ENCODE measurements at regions not wholly inside any gene's neighbourhood (a gene's known extent, or its start where the extent isn't known, plus 50 kb on each side); places are given as distances from the start of the nearest gene placed in this dataset.
A peak's percentile ranks its signal among the peaks of the same experiment; 100 is the strongest.

- peak; percentile 22 for DNase-seq (ENCODE audit: low spot score)
Measured at GRCh38 chr13:107864543-107865317, 350.6 kb downstream of the LIG4 start.

DNA sequence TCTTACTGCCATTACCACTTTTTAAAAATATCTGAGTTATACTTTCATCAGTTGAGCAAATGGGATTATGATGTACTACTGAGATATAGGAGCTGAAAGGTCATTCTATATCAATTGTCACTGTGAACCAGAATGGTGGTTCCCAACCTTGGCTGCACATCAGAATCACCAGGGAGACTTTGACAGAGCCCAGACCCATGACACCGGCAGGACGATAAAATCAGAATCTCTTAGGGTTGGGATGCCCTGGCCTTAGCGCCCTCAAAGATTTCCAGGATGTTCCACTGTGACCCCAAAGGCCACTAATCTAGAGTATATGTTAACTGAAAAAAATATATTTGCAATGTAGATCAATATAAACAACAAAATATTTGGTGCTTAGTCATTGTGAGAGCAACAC lies 355.1 kb downstream of the LIG4 start:
- no peak for DNase-seq (ENCODE audit: low spot score)

GRCh38 chr13:107854880-107855279 lies 360.5 kb downstream of the LIG4 start:
- no peak for DNase-seq (ENCODE audit: low spot score)

DNA sequence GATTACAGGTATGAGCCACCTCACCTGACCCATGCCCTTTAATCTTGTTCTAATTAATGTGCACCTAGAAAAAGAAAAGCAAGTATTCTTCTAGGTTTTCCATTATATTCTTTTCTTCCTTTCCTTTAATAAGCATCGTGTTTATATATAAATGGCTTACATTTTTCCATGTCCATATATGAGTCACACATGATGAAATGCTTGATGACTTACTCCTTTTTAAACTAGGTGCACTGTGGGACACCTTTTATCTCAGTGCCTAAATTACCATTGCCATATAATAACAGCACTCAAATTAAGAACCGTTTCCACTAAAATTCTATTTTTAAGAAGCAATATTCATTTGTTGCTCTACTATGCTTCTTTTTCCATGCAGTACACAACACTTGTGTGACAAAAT lies 363.3 kb downstream of the LIG4 start:
- no peak for DNase-seq (ENCODE audit: low spot score)

- DNase-seq (ENCODE audit: low spot score), result no peak
Measured at GRCh38 chr13:107851670-107852069, 363.7 kb downstream of the LIG4 start.

GRCh38 chr13:107847406-107847805 lies 367.9 kb downstream of the LIG4 start:
- DNase-seq (ENCODE audit: low spot score), result no peak

DNA sequence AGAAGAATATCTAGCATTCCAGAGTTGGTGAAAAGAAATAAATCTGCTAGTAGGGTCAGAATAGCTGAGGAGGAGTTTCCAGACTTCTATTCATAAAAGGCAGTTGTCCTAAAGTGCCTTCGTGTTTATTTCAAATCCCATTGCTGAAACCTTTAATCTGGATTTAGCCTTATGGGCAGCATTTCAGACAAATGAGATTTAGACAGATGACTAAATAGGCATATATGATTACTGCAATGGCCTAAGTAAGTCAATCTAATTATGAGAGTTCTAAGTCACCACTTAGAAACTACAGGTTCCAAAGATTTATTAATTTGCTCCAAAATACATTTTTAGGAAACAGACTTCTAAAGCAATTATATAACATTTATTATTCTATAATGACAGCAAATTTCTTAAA lies 368.7 kb downstream of the LIG4 start:
- no peak for DNase-seq (ENCODE audit: low spot score)

- DNase-seq (ENCODE audit: low spot score), result no peak
Measured at GRCh38 chr13:107845911-107846310, 369.4 kb downstream of the LIG4 start.

DNA sequence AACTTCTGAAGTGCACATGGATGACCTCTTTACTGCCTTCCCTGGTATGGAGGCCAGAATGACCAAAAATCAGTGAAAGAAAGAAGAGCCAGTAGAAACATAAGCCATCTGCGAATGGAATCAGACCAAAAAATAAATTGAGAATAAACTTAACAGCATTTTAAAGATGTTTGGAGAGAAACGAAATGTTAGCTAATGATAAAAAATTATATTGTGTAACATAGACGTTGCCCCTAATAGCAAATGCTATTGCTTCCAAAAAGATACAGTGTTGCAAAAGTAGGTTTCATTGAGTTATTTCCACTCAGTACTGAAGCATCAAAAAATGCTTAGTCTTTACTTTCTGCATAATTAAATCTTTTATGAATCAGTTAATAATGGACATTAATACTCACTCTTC lies 371.7 kb downstream of the LIG4 start:
- DNase-seq (ENCODE audit: low spot score), result no peak

- DNase-seq (ENCODE audit: low spot score), result no peak
Measured at GRCh38 chr13:107843281-107843680, 372.1 kb downstream of the LIG4 start.

GRCh38 chr13:107842562-107843180 lies 372.7 kb downstream of the LIG4 start:
- no peak for DNase-seq (ENCODE audit: low spot score)

DNA sequence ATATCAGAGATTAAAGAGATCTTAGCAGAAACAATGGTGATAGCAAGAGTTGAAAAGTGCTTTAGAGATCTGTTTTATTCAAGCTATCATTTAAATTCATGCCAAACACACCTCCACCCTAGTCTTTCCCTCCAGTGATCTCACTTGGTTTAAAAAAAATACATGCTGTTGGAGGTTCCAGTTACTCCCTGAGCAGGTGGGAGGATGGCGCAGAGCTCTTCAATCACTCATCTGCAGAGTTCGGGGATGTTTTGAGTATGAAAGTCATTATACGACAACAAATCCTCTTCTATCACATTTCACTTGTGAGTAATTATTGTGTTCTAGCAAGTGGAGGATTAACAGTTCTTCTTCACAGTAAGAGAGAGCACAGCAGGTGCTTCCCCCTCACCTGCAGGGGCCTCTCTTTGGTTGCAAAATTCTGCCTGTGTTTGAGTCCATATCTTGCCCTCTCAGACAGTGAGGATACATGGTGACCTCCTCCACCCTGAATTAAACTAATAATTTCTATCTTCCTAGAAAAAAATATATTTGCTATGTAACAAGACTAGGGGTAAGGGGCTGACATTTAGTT lies 376.7 kb downstream of the LIG4 start:
- DNase-seq (ENCODE audit: low spot score), result no peak

DNA sequence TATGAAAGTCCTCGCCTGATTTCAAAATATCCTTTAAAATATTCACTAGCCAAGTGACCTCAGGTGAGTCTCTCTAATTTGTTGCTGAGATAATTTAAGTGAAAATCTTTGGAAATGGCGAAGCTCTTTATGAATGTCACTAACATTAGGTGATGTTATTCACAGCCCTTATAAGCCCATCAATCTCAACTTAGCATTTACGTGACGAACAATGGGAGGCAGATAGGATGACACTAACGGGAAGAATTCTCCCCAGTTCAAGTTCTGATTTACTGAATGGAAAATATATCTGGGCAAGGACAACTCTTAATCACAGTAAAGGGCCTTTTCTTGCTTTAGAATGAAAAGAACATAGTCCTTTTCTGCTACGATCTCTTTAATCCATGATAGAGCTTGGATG lies 378.7 kb downstream of the LIG4 start:
- no peak for DNase-seq (ENCODE audit: low spot score)

- DNase-seq (ENCODE audit: low spot score), result no peak
Measured at GRCh38 chr13:107835339-107836018, 379.9 kb downstream of the LIG4 start.

DNA sequence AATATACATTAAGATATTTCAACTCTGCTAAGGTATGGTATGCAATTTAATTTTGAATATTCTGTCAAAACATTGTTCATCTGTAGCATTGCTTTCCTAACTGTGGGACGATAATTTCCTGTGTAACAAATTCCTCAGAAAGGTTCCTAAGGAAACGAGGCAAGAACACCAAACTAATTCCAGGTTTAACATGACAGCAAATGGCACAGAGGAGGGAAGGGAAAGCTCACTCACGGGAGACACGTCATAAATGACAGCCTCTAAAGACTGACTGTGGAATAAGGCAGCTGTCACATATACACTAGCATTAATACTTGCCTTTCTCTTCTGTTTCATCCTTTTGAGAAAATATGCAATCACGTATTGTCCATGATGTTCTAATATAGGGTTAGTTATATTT lies 380.6 kb downstream of the LIG4 start:
- DNase-seq (ENCODE audit: low spot score), result no peak

- no peak for DNase-seq (ENCODE audit: low spot score)
Measured at GRCh38 chr13:107834281-107834680, 381.1 kb downstream of the LIG4 start.

- no peak for DNase-seq (ENCODE audit: low spot score)
Measured at GRCh38 chr13:107832500-107833100, 382.7 kb downstream of the LIG4 start.

DNA sequence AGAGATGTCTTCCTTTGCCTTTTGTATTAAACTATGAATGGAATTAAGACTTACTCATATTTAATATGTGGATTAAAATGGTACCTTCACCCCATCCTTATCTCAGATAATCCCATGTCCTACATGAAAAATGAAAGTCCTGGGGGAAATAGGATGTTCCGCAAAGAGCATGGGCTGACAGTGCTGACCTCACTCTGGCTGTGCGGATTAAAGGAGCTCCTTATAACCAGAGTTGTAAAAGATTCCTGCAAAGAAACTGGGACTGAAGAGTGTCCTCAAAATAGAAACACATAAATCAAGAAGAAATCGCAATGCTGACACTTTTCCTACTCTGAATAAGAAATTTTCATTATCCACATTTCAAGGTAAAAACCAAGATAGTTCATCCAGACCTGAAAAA lies 384.5 kb downstream of the LIG4 start:
- DNase-seq (ENCODE audit: low spot score), result no peak

DNA sequence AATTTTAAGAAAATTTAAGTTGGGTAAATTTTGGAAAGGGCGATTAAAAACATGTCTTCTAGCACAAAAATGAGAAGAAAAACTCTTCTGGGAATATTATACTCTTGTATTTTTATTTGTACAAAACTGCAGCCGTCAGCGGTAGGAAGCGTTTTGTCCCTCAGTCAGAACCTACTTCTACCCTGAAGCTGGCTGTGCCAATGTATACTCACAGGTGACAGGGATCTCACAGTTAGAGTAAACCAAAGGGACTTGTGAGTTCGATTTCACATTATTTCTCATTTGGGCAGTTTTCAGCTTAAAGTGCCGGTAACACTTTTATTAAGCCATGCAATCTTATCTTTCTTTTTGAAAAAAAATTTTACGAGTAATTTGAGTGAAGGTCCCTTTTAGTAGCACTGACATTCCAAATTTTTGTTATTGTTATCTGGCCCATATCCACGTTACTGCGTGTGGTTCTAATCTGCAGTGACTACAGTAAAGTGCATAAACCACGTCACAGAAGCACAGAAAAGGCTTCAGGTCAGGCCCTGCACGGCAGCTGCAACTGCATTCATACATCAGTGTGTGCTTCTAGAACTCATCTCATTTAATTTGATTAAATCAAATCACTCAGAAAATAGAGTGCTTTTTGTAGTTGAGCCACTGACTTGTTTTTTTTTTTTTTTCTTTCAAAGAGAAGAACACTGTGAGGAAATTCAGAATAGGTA lies 387.3 kb downstream of the LIG4 start:
- no peak for DNase-seq (ENCODE audit: low spot score)

- no peak for DNase-seq (ENCODE audit: low spot score)
Measured at GRCh38 chr13:107824635-107825034, 390.7 kb downstream of the LIG4 start.

DNA sequence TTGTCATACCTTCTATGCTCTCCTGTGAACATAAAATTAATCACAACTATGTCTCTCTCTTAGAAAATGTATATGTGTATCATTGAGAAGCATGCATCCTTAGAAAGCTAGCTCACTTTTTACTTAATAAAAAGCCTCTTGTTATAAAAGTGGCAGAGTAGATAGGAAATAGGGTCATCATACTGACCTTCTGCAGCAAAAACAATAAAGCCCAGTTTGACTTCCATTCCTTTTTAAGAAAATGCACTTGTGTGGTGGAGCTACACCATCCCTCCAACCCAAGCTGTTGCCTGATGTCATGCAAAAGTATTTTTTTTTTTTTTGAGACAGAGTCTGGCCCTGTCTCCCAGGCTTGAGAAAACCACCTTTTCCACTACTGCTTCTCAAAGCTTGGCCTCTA lies 393.3 kb downstream of the LIG4 start:
- DNase-seq (ENCODE audit: low spot score), result no peak

DNA sequence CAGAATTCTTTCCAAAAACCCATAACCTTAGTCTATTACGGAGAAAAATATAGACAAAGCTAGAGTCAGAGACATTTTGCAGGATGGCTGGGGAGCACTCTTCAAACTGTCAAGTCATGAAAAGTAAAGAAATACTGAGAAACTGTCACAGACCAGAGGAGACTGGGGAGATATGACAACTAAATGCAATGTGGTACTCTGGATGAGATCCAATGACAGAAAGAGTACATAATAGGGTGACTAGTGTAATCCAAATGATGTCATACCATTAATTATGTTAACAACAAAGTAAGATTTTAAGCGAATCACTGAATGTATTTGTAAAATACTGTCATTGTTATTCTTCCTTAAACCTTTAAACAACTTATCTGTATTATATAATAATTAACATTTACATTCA lies 393.8 kb downstream of the LIG4 start:
- DNase-seq (ENCODE audit: low spot score), result no peak

All from globus pallidus (tissue), 1 donor.